Heart left ventricle (tissue), 16 donors: ENCODE measurements at regions not wholly inside any gene's neighbourhood (a gene's known extent, or its start where the extent isn't known, plus 50 kb on each side); places are given as distances from the start of the nearest gene placed in this dataset.
"Not testable (repeated sequence)": the region's sequence is repeated elsewhere in the genome, so short reads cannot be mapped to it uniquely, and the experiment has no call there.

Experiments used
- ATAC-seq, 4 donors: fragments of 200-7000 bp; cut with Tn5 transposase; one replicate each; pipeline ENCODE4 v1.9.1; 2020 to 2022; ENCODE audit warnings: moderate library complexity in 4 of 4, mild to moderate bottlenecking in 3 of 4, moderate number of reproducible peaks in 1 of 4
- DNase-seq, 5 donors: peaks; one replicate each; pipeline ENCODE4 v3.0.0-alpha.2; 2020
- H3K27ac ChIP-seq, 12 donors: fragments of 200-600 bp; sonication (generic) in 4 of 12; one replicate each; pipeline versions ENCODE4 v1.5.0 to v1.8.0; 2016 to 2022; ENCODE audit warnings: mild to moderate bottlenecking in 2 of 12
- H3K27me3 ChIP-seq, 9 donors: fragments of 200-600 bp; sonication (generic) in 2 of 9; one replicate each; pipeline versions ENCODE4 v1.5.1 to v1.8.0; 2016 to 2022; ENCODE audit warnings: mild to moderate bottlenecking in 3 of 9
- H3K36me3 ChIP-seq, 9 donors: fragments of 200-600 bp; sonication (generic) in 2 of 9; one replicate each; pipeline versions ENCODE4 v1.5.0 to v1.8.0; 2018 to 2022; ENCODE audit warnings: mild to moderate bottlenecking in 2 of 9
- H3K4me1 ChIP-seq, 12 donors: fragments of 200-600 bp; sonication (generic) in 4 of 12; one replicate each; pipeline versions ENCODE4 v1.5.0 to v1.8.0; 2016 to 2022; ENCODE audit warnings: mild to moderate bottlenecking in 3 of 12
- H3K4me3 ChIP-seq, 12 donors: fragments of 200-600 bp; sonication (generic) in 4 of 12; one replicate each; pipeline versions ENCODE4 v1.5.0 to v1.8.0; 2017 to 2022; ENCODE audit warnings: mild to moderate bottlenecking in 9 of 12, moderate library complexity in 4 of 12
- H3K9me3 ChIP-seq, 12 donors: fragments of 200-600 bp; sonication (generic) in 4 of 12; one replicate each; pipeline versions ENCODE4 v1.5.0 to v1.8.0; 2016 to 2022; ENCODE audit warnings: mild to moderate bottlenecking in 1 of 12
- POLR2A ChIP-seq, 2 donors: fragments of 450-650 bp; IDR thresholded peaks; one replicate each; pipeline ENCODE4 v1.6.1; 2017; ENCODE audit warnings: antibody characterized with exemption in 2 of 2, mild to moderate bottlenecking in 2 of 2, moderate library complexity in 2 of 2
- WGBS, 4 donors: extraction: QIAGEN DNeasy Blood & Tissue Kit in 2 of 4; methylation state at CpG; one replicate each; pipeline versions ENCODE4 v1.1.5 to v1.1.7; 2013 to 2018; 5-methylcytosine and 5-hydroxymethylcytosine counted together
- intact Hi-C, 10 donors: fragments of 100-400 bp; cut with DNase I; formaldehyde crosslinking; loops; one replicate each; pipeline versions ENCODE4 v1.11.1 to v1.14.2; 2022
- TF ChIP-seq, protein P1 (sequence below), 12 donors: fragments of 200-600 bp; sonication (generic) in 4 of 12; IDR thresholded peaks; one replicate each; pipeline versions ENCODE4 v1.5.0 to v1.8.0; 2018 to 2022; ENCODE audit warnings: antibody characterized with exemption in 12 of 12, mild to moderate bottlenecking in 5 of 12
- donor health status: ischemic (EF 13 %, LVEDD 7.1; RV severe dilation, severe dysfunction).
- donor health status: healthy with polysubstance abuse.
- donor health status: DM: no; HTN: yes; CAD: no.
- donor health status: DM: no; HTN: no; CAD: no.
- donor health status: ischemic (EF 25% LVEDD 6.9; RV normal size, moderate dysfunction).
- donor health status: ischemic (EF 25% LVEDD 5.7; RV mildly dilated, moderate dysfunction).
- donor health status: healthy.
- donor health status: DM: yes; HTN: yes; CAD: no.
- donor health status: ischemic (EF 35%, LVEDD 5.7; RV mildly dilated, moderate dysfunction).
- donor health status: nonischemic (EF 11% LVEDD 7.7; RV severe dilation, severe dysfunction).
- donor health status: DM: yes; HTN: yes; CAD: no.
- donor health status: PGD.
- donor health status: ischemic (EF 29% LVEDD 5.4; RV normal size, mild dysfunction).
- donor health status: nonischemic (EF 23%, LVEDD 6.1; RV moderate dilation, normal function).

- ATAC-seq (no peak), DNase-seq (no peak)
- intact Hi-C loops, result no loop called here
- Histone ChIP-seq H3K4me3 (no peak overlapping the region), H3K36me3 (no peaks in the 10 kb centered on the region), H3K27me3 (no peaks in the 10 kb centered on the region), H3K4me1 (no peaks in the 10 kb centered on the region), H3K9me3 (peaks cover 0 to 12% (median 3%) of the 10 kb centered on the region in 12 donors), H3K27ac (no peak overlapping the region)
- 76 to 91% (median 87%) methylated on average over 1 of the region's 1 CpG for WGBS, 4 donors
- no peak for TF ChIP-seq POLR2A (IDR thresholded peaks at IDR 0.05)
- TF ChIP-seq, protein P1, sequence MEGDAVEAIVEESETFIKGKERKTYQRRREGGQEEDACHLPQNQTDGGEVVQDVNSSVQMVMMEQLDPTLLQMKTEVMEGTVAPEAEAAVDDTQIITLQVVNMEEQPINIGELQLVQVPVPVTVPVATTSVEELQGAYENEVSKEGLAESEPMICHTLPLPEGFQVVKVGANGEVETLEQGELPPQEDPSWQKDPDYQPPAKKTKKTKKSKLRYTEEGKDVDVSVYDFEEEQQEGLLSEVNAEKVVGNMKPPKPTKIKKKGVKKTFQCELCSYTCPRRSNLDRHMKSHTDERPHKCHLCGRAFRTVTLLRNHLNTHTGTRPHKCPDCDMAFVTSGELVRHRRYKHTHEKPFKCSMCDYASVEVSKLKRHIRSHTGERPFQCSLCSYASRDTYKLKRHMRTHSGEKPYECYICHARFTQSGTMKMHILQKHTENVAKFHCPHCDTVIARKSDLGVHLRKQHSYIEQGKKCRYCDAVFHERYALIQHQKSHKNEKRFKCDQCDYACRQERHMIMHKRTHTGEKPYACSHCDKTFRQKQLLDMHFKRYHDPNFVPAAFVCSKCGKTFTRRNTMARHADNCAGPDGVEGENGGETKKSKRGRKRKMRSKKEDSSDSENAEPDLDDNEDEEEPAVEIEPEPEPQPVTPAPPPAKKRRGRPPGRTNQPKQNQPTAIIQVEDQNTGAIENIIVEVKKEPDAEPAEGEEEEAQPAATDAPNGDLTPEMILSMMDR (IDR thresholded peaks at IDR 0.05), result no peak
These were observed 633.2 kb downstream of the MCTP2 start for GRCh38 chr15:94864600-94864999.

DNA sequence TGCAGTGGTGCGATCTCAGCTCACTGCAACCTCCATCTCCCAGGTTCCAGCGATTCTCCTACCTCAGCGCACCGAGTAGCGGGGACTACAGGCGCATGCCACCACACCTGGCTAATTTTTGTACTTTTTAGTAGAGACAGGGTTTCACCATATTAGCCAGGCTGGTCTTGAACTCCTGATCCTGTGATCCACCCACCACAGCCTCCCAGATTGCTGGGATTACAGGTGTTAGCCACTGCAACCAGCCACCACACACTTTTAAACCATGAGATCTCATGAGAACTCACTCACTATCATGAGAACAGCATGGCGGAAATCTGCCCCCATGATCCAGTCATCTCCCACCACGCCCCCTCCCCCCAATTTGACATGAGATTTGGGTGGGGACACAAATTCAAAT, 636.9 kb downstream of the MCTP2 start:
- H3K27me3 ChIP-seq, H3K27ac ChIP-seq, H3K4me1 ChIP-seq, ATAC-seq, intact Hi-C loops, H3K36me3 ChIP-seq, H3K4me3 ChIP-seq, H3K9me3 ChIP-seq, DNase-seq: not testable (repeated sequence)
- WGBS, 4 donors, result 86 to 97% (median 87%) methylated on average over 7 to 8 of the region's 8 CpGs

DNA sequence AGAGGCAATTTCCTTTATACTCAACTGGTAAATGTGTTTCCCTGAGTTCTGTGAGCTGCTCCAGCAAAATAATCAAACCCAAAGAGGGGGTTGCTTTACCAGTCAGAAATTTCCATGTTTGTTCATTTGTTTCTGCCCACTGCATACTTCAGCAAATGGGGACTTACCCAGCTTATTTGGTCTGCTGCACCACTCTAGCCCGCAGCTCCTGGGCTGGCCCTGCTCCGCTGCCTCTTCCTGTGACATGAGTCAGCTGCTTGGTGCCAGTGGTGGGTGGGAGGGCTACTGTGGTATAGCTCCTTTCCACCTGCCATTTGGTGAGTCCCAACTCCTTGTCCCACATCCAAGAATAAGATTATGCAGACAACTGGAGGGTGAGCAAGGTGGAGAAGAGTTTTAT, 644.2 kb downstream of the MCTP2 start:
- intact Hi-C loops, result no loop called here
- no peak overlapping the region for H3K4me3 ChIP-seq
- ATAC-seq, result no peak
- TF ChIP-seq, protein P1 (IDR thresholded peaks at IDR 0.05), result no peak
- TF ChIP-seq POLR2A (IDR thresholded peaks at IDR 0.05), result no peak
- peaks cover 0 to 22% (median 4%) of the 10 kb centered on the region in 12 donors for H3K9me3 ChIP-seq
- H3K27me3 ChIP-seq, result no peaks in the 10 kb centered on the region
- WGBS, 4 donors, result 92 to 97% (median 94%) methylated on average over 2 of the region's 2 CpGs
- no peaks in the 10 kb centered on the region for H3K36me3 ChIP-seq
- DNase-seq, result no peak
- no peak overlapping the region for H3K27ac ChIP-seq
- H3K4me1 ChIP-seq, result no peaks in the 10 kb centered on the region

DNA sequence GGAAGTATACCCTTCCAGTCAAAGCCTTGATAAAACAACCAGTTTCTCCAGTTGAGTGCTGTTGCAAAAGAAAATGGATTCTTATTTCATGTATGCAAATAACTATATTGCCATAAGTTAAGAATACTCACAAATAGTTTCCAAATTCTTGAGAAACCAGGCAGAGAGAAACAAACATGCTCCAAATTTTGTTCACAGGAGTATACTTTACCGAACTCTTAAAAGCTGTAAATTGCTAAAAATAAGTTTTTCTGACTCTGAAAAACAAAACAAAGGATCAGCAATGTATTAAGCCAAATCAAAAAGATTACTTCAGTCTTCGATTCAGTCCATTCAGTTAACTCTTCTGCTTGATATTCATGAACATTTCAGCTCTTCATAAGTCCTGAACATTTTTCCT, 646.5 kb downstream of the MCTP2 start:
- no peak overlapping the region for H3K4me3 ChIP-seq
- TF ChIP-seq, protein P1 (IDR thresholded peaks at IDR 0.05), result no peak
- TF ChIP-seq POLR2A (IDR thresholded peaks at IDR 0.05), result no peak
- H3K4me1 ChIP-seq, result no peaks in the 10 kb centered on the region
- intact Hi-C loops, result no loop called here
- ATAC-seq (no peak), DNase-seq (no peak)
- H3K9me3 ChIP-seq, result peaks cover 0 to 15% (median 2%) of the 10 kb centered on the region in 12 donors
- no peaks in the 10 kb centered on the region for H3K36me3 ChIP-seq
- H3K27me3 ChIP-seq, result no peaks in the 10 kb centered on the region
- no peak overlapping the region for H3K27ac ChIP-seq
- 64 to 87% (median 84%) methylated on average over 2 of the region's 2 CpGs for WGBS, 4 donors

DNA sequence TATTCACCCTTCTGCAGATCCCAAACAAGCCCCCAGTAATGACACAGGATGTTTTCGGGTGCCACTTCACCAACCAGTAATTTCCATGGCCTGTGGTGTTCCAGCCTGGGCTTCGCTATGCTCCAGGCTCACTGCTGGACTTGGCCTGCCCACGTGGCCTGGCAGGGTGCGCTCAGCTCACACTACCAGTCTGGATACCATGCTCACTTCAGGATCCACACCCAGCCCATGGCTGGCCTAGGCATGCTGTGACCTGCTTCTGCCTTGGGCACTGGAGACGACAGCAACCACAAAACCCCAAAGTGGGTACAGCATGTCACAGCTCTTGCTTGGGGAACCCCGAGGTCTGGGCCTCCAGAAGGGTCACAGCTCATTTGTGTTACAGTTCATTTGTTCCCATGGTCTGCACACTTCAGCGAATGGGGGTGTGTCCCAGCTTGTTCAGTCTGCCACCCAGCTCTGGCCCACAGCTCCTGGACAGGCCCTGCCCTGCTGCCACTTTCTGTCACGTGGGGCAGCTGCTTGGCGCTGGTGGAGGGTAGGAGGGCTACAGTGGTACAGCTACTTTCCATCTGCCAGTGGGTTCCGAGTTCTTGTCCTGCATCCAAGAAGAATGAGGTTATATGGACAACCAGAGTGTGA, 650.8 kb downstream of the MCTP2 start:
- 87 to 91% (median 89%) methylated on average over 10 of the region's 10 CpGs for WGBS, 4 donors
- no peak overlapping the region for H3K4me3 ChIP-seq
- intact Hi-C loops, result no loop called here

More for the DNA sequence above, 650.8 kb downstream of the MCTP2 start:
- Histone ChIP-seq H3K27me3 (no peaks in the 10 kb centered on the region), H3K27ac (no peak overlapping the region), H3K9me3 (peaks cover 0 to 31% (median 14%) of the 10 kb centered on the region in 12 donors), H3K4me1 (no peaks in the 10 kb centered on the region), H3K36me3 (no peaks in the 10 kb centered on the region)
- no peak for TF ChIP-seq POLR2A (IDR thresholded peaks at IDR 0.05)
- TF ChIP-seq, protein P1 (IDR thresholded peaks at IDR 0.05), result no peak
- DNase-seq, result no peak
- ATAC-seq, result no peak
